Activated CD4-positive, alpha-beta T cell treated with anti-CD3 and anti-CD28 coated beads for 24 hours (primary cell): ENCODE measurements at regions not wholly inside any gene's neighbourhood (a gene's known extent, or its start where the extent isn't known, plus 50 kb on each side); places are given as distances from the start of the nearest gene placed in this dataset.
A peak's percentile ranks its signal among the peaks of the same experiment; 100 is the strongest.

Experiments
- DNase-seq, 2 donors: peaks; one replicate each; pipeline ENCODE4 v3.0.0-alpha.2; 2020; ENCODE audit warnings: low read depth in 2 of 2

DNA sequence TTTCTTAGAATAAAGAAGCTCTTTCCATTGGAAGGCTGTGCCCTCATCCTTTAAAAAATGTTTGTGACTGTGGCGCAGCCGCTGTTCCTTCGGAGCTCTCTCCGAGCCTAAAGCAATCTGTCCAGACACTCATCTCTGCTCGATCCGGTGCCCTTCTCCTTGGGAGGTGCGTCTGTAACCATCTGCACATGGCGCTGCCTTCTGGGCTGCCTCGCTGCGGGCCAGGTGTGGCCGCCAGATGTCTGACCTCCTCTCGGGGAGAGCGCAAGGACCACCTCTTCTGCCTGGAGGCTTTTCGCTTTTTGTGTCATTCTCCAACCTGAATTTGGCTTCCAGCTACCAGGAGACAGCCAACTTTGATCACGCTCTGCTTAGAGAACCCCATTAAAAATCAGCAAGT, 153.4 kb upstream of the PTCH1 start:
- no peak for DNase-seq

DNA sequence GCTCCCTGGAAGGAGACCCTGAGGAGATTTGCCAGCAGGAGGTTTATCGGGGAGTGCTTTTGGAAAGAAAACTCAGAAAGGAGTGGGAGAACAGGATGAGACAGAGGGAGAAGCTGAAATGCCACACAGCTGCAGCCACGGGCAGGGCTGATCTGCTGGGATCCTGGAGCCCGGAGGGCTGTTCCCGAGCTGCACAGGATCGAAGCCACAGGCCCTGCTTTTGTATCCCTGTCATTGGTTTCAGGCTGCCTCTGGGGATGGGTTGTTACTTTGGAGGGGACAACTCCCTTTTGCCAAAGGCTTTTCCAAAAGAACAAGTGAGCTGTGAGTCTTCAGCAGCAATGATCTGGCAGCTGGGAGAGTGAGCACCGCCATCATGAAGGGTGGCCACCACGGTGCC, 152.5 kb upstream of the PTCH1 start:
- DNase-seq, result no peak

DNA sequence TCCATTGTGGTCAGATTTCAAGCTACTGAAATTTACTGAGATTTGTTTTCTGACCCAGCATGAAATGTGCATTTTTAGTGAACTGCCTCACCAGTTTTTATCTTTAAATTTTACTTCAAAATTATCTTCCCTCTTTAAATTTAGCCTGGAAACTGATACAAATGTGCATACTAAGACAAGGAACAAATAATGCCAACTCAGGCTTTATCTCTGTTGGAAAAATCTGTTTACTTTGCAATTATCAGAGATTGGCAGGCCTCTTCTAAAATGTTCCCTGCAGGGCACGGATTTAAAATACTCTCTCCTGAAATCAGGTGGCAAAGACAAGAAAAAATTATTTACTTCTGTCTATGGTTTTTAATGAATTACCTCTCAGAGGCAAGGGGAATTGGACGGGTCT, 151.0 kb upstream of the PTCH1 start:
- DNase-seq, result no peak

DNA sequence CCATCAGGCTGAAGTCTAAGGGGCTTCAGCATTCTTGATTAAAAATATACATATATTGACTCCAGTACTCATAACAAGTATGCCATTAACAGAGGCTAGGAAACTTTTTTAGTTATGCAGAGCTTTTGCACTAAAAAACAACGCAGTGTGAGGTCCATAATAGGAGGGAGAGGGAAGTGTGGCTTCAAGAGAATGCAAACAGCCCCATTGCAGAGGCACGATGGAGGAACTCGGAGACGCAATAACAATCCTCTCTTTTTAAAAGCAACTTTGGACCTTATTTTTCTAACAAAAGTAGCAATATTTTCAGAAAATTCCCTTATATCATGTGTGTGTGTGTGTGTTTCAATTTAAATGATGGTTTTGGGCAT, 150.0 kb upstream of the PTCH1 start:
- no peak for DNase-seq

DNA sequence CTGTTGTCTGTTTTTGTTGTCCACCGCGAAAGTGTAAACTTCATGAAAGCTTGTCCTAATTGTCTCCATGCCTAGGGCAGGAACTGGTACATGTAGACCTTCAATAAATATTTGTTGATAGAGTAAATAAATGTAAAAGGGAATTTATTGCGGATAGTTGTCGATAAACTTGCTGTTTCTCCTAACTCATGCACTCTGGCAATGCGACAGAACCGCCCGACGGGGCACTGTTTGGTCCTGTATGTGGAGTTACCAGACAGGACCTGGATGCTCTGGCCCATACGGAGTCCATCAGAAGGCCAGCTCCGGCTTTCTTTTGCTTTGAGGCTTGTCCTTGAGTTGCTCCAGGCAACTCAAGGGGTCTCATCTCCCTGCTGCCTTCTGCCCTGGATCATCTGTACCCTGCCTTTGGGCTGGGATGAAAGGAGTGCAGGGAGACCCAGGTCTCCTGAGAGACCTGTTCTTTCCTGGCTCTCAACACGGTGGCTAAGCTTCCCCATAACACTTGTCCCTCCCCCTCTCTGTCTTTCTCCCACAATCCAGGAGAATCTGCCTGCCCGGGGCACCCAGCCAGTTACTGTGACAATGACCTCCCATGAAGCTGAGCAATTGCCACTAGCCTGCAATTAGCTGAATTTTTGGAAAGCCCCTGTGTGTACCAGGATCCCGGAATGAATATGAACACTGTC, 149.5 kb upstream of the PTCH1 start:
- DNase-seq, result no peak

DNA sequence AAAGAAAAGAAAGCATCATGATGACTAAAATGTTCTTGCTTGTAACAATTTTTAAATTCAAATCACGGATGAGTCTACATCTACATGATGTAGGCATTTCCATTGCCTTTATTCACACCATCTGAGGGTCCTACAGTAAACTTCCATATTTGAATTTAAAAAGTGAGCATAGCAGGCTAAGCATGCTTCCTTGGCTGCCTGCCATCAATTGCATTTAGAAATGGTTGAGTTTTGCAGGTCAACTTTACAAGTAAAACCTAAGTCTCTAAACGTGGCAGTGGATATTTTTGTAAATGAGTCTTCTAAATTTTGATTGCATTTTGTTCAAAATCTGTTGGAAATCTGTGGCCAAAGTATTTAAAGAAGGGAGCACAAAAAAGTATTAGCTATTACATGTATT, 136.5 kb upstream of the PTCH1 start:
- DNase-seq, result no peak

DNA sequence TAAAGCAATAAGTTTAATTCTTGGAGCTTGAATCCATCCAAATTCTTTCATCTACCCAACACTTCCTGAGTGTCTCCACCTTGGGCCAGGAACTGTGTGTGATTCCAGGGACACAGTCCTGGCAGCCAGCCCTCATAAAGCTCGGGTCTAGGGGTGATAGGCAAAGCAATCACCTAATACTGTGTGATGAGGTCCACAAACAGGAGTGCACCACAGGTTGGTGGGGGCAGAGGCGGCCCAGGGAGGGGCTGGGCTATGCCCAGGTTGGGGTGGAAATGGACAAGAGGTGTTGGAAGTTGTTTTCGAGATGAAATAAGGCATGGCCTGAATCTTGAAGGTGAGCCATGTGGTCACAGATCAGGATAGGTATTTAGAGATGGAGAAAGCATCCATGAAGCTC, 133.9 kb upstream of the PTCH1 start:
- DNase-seq, result no peak

DNA sequence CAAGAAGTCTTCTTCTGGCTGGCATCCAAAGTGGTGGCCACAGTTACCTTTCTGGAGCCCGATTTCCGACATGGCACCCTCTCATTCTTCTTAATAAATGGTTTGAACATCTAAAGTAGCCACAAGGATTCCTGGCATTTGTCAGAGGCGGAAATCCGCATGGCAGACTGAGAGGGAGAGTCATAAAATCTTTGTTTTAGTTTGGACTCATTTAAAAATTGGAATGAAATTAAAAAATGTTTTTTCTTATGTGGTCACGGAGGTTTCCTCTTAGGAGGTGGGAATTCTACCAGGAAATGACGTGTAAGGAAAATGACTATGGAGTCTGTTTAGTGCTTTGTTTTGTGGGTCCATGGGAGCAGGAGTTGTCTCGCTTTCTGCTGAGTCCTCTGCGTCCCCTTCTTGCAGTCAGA, 133.0 kb upstream of the PTCH1 start:
- no peak for DNase-seq

DNA sequence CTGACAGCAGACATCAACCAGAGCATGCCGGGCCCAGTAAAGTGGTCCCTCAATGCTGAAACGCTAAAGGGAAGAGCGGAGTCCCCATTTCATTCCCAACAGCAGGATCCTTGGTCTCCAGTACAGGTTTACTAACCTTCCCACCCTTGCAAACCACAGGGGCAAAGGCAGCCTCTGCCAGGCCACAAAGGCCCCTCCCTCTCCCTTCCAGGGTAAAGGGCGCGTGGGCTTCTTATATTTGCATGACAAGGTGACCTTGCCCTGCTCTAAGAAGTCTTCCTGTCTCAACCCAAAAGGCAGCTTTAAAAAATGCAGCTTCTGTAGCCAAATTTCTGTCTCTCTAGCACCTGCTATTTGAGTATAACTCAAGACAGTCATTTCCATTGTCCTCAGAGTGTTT, 131.5 kb upstream of the PTCH1 start:
- DNase-seq, result no peak

DNA sequence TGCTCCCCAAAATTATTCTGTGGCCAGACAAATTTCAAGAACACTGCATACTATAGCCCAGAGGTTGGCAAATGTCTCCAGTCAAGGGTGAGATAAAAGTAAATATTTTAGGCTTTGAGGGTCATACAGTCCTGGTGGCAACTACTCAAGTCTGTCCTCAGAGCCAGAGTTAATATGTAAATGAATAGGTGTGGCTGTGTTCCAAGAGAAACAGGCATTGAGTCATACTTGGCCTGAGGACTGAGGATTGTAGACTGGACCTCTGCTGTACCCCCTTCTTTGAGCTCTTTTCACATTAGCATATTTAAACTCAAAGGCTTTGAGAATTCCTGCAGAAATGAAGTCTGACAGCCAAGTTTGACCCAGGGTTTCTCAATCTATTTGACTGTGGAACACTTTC, 129.2 kb upstream of the PTCH1 start:
- no peak for DNase-seq

DNA sequence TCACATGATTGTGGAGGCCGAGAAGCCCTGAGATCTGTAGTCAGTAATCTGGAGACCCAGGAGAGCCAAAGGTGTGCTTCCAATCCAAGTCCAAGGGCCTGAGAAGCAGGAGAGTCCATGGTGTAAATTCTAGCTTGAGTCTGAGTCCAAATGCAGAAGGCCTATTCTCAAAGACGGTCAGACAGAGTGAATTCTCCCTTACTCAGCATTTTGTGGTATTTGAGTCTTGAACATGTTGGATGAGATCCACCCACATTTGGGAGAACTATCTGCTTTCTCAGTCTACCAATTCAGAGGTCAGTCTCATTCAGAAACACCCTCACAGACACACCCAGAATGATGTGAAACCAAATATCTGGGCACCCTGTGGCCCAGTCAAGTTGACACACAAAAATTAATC, 128.8 kb upstream of the PTCH1 start:
- DNase-seq, result no peak

DNA sequence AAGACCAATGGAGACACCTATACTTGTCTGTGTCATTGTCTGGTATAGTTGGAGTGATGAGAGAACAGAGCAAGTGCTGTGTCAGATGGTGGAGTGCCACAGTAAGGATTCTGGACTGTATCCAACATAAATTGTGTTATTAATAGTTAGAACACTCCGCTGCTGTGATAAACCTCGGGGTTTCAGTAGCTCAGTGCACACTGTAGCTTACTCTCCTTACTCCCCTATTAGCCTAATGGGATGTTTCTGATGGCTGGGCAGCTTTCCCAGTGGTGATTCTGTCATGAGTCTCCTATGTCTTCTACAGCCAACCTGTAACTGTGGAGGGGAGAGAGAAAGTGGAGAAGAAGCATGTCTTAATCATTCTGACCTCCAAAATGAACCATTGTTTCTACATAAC, 127.6 kb upstream of the PTCH1 start:
- no peak for DNase-seq

DNA sequence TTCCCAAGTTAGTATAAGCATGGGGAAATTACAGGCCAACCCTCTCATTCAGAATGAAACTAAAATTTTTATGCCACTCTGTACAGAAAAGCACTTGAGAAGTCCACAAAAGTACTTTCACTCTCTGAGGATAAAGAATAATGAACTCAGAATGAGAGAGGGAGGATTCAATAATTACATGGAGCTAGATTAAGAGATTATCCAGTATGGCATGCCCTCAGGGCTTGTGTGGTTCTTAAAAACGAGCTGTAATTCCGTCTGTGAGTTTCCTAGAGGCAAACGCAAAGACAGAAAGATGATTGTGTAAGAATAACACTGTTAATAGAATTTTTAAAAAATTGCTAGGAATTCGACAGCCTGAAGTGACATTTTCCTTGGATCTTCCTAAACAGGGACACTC, 126.8 kb upstream of the PTCH1 start:
- DNase-seq, result no peak

DNA sequence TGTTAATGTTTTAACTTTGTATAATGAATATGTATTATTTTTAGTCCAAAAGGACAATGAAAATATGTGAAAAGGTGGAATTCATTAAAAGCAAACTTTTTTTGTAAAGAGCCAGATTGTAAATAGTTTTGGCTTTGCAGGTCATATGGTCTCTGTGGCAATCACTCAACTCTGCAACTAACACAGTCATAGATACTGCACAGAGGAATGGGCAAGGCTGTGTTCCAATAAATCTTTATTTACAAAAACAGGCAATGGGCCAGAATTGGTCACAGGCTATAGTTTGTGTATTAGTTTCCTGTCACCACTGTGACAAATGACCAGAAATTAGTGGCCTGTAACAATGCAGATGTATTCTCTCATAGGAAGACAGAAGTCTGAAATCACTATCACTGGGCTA, 125.4 kb upstream of the PTCH1 start:
- DNase-seq, result no peak

DNA sequence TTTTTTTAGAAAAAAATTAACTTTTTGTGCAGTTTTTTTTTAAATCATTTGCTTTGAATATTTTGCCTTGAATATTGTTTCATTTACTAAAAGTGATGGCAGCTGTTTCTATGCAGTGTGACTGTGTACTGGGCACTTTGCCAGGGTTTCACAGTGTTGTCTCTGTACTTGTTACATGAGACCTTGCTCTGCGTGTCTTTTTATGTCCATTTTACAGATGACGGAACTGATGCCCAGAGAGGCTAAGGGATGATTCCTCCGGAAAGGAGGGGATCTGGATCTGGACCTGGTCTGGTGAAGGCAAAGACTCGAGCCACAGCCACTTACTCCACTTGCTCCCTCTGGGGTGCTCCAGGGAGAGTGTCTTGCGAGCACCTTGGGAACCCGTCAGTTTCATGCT, 124.8 kb upstream of the PTCH1 start:
- no peak for DNase-seq

DNA sequence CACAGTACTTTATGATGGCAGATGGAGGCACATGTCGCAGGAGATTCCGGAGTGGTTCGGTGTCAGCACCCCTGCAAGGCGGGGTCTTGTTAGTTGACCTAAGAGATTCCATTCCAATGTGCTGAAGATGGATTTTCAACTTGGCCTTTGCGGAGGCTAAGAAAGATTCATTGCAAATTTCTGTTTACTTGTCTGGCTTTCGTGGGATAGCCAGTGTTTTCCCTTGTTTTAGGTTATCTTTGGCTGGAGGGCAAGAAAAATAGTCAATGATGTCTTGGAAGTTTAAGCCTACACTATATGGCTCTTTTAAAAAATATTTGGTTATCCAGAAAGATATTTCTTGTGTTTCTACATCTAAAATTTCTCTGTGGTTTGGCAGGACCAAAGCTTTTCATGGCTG, 123.6 kb upstream of the PTCH1 start:
- no peak for DNase-seq

DNA sequence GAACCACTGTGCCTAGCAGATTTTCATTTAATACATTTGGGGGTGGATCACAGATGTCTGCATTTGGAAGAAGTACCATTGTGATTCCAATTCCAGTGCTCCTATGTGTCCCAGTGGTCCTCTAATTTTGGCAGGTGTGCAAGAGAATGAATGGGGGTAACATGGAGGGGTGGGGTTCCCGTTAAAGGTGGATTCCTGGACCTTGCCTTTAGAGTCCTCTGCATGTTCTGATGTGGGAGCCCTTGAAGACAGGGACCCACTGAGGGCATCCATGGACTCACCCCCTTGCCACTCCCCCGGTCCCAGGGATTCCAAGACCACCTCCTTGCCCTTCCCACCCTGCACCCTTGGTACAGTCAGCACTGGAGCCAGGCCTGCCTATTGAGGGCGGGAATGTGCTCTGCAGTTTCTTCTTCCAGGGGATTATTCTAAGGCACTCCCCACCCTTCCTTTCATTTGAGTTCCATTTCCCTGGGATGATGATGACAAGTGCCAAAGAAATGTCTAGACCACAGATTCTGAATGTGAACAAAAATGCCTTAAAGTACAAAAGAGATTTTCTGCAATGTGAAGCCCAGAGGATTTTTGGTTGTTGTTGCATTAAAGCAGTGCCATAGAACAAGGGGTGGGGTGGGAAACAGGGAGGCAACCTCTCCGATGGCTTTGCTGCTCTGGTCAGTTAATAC, 119.4 kb upstream of the PTCH1 start:
- DNase-seq, result no peak

DNA sequence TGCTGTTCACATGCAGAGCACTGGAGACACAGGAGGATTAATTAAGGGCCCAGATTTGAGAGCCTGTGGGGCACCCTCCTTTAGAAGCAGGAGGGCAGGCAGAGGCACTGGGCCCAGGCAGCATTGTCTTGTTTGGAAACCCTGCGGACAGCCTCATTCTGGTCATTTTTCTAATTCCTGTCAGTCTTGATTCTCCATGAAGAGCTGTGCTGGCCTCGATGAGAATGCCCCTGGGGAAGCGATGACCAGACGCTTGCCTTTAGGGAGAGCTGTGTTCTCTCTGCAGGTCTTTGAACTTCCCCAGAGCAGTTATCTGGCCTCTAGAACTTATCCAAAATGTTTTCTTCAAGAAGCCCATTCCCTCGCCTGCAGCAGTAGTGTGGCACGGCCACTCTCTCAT, 117.8 kb upstream of the PTCH1 start:
- no peak for DNase-seq

DNA sequence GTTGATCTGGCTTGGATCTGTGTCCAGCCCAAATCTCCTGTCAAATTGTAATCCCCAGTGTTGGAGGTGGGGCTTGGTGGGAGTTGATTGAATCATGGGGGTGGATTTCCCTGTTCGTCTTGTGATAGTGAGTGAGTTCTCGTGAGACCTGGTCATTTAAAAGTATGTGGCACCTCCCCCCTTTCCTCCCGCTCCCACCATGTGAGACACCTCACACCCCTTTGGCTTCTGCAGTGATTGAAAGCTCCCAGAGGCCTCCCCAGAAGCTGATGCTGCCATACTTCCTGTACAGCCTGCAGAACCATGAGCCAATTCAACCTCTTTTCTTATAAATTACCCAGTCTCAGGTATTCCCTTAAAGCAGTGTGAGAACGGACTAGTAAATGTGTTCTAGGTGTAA, 117.3 kb upstream of the PTCH1 start:
- DNase-seq, result no peak

DNA sequence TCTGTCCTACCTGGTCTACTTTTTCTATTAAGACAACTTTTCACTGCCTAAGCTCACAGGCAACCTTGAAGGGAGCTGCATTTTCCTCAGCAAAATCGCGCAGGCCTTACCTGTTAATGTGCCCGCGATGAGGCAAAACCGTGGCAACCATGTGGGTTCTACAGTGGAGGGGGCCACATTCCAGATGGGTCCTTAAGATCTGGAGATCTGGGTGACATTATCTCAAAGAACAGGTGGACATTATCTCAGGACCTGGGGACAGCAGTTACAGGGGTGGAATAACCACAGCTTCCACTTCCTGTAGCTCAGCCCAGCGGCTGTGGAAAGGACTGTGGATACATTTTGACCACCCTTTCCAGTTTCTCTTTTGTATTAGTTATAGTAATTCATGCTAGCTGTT, 112.8 kb upstream of the PTCH1 start:
- DNase-seq, result no peak

DNA sequence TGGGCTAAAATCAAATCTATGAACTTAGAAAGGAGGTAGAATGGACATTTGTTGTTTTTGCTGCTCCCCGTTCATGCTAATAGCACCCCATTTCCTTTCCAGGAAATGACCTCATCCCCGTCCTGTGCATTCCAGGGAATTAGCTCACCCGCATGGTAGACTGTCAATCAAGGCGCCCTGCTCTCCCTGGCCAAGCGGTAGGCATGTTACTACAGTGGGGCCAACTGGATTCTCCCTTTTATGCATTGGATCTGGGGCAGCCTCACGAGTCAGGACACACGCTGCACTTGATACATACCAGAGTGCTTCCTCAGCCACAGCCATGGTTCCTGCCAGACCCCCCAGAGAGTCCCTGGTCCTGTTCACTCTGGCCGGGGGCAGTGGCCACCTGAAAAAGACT, 111.0 kb upstream of the PTCH1 start:
- DNase-seq, result no peak

DNA sequence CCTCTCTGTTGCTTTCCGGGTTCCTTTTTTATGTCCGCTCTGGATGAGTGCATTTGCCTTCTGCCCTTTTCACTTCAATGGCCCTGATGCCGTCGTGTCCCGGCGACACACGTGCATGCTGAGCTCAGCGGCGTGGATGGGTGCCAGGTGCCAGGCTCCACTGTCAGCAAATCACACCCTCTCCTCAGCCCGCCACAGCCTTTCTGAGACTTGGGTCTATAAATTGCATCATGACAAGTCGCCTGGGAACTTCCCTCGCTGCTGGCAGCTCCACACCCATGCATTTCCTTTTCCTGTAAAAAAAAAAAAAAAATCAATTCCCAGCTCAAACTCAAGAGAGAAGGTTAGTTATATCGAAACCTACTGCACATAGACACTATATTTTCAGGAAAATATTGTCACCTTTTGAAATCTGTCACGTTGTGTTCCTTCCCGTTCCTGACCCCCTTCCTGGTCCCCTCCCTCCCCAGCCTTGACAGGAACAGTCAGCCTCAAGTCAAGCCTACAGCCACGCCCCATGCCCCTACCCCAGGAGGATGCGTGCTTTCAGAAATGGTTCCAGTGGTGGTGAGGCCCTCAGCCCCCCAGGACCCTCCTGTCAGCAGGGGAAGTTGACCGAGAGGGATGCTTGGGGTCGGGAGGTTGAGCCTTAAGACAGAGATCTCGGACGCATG, 110.3 kb upstream of the PTCH1 start:
- peak; percentile 15 to 43 for DNase-seq

DNA sequence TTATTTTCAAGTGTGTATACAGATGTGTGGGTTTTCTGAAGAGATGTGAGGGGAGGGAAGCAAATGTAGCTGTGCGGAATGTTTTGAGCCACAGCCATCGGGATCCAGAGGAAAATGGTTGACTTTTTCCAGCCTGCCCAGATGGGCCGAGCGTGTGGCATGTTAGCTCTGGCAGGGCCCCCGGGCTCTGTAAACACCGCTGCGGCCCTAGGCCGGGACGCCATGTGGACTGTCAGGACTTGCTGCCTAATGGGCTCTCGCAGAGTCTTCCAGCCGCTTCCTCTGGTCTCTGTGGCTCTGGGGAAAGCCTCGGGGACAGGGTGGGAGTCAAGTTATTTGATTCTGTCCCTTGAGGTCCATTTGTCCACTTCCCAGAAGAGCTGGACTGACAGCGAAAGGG, 109.6 kb upstream of the PTCH1 start:
- no peak for DNase-seq

DNA sequence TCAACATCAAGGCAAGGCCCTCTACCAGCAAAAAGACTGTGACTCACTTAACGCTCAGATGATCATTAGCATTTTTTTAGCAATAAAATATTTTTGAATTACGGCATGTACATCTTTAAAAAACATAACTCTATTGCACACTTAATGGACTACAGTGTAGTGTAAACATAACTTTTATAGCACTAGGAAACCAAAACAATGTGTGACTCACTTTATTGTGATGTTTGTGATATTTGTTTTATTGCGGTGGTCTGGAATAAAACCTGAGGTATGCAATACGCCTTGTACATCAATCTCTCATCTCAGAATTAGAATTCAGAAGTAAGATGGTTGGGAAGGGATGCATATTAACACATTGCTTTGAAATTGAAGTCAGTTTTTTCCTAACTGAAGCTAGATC, 106.9 kb upstream of the PTCH1 start:
- no peak for DNase-seq
